Stimulated activated CD4-positive, alpha-beta T cell treated with anti-CD3 and anti-CD28 coated beads, TNF-alpha, amount 100 ng/mL, for 24 hours (primary cell): ENCODE measurements at regions not wholly inside any gene's neighbourhood (a gene's known extent, or its start where the extent isn't known, plus 50 kb on each side); places are given as distances from the start of the nearest gene placed in this dataset.
"Not testable (repeated sequence)": the region's sequence is repeated elsewhere in the genome, so short reads cannot be mapped to it uniquely, and the experiment has no call there.

Source experiments
- DNase-seq, 3 experiments: peaks; one replicate each; pipeline ENCODE4 v3.0.0-alpha.2; 2020; ENCODE audit warnings: low read depth in 3 of 3

DNA sequence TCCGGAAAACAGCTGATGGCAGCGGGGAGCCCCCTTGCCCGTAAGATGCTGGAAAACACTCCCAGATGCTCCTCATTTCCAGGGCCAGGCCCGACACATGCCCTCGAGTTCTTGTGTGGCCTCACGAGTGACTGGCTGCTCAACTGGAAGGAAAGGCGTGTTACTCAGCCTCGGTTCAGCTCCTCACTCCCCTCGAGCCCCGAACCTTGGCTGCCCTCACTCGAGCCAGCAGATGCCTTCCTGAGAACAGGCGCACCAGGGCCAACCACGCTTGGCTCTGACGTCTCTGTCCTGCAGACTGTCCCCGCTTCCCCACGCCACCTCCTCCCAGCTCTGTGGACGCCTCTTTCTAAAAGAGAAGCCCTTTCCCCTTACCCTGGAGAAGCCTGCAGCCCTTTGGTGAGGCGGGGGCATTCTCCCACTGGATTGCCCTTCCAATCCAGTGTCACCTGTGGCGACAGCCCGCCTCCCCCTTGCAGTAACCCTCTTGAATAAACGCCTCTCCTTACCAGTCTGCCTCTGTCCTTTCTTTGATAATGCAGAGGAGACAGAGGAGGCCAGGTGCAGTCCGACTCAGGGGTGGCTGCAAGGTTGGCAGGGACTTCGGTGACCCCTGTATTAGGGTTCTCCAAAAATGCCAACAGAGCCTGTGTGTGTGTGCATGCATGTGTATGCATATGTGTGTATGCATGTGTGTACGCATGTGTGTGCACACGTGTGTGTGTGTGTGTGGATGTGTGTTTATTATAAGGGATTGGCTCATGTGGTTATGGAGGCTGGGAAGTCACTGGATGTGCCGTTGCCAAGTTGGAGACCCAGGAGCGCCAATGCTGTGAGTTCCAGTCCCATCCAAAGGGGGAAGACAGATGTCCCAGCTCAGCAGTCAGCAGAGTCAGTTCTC lies 166.3 kb downstream of the KIF26A start:
- no peak for DNase-seq

DNA sequence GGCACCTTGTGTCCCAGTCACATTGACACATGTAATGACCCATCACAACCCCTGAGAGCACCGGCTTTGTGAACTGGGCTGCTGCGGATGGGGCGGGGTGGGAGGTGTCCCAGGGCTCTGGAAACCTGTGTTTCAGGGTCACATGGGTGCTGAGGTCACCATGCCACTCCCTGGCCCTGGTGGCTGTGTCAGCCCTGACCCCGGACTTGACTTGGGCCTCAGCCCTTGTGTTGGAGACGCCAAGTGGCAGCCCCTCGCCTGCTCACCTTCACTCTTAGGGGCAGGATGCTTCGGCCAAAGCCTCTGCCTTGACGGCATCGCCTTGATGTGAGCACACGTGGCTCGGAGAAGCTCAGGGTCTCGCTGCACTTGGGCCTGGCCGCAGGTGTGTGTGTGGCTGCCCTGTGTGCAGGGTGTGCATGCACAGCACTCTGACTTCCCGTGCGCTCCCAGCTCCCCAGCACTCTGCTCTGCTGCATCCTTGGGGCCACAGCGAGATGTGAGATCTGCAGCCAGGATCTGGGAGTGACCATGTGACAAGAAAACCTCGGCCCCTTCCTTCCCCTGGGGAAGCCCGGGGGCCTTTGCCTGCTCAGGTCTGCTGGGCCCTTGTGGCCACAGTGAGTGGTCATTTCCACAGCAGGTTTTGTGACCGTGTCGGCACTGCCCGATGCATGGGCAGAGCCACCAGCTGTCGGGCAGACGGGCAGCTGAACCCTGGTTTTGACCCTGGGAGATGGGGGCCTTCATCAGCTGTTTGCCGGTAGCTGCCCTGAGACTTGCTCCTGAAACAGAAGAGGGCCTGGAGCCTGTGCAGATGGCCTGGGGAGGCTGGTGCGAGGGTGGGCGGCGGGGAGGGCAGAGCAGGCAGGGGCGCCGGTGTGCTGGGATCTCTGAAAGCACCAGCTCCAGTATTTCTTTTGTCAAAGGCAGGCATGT lies 167.4 kb downstream of the KIF26A start:
- DNase-seq, result no peak

DNA sequence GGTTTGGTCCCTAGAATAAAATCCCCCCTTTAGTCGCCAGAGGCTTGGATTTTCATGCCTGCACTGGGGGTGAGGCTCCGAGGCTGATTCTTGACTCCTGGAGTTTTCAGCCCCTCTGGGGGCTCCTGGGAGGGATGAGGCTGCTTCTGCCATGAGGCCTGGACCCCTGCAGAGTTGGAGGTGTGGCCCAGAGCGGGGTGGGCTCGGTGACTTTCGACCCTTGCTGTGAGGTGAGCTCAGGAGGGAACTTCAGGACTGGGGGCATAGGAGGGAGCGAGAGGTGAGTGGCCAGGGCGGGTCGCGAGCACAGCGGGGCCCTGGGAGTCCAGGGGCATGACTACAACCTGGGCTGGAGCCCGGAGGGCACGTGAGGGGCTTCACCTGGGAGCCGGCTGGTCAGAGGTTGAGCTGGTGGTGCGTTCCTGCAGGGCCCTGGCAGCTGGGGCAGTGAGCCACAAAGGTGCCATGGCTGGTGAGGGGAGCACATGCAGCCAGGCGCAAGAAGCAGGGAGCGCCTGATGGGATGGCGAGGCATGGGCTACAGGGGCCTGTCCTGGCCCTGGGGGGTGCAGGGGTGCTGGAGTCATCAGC lies 168.2 kb downstream of the KIF26A start:
- DNase-seq, result no peak

DNA sequence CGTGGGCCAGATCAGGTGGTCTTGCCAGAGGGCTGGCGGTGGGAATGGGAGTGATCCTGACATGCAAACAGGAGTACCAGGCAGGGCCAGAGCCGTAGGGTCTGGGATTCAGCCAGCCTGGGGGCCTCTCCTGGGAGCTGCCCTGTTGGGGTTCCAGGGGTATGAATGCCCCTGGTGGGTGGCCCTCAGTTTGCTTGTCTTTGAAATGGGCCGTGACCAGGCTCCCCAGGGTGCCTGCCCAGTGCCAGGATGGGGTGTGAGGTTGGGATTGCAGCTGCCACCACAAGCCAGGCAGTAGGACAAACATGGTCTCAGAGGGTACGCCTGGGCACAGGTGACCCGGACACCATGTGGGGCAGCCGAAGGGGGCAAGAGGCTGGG lies 168.8 kb downstream of the KIF26A start:
- DNase-seq, result no peak

DNA sequence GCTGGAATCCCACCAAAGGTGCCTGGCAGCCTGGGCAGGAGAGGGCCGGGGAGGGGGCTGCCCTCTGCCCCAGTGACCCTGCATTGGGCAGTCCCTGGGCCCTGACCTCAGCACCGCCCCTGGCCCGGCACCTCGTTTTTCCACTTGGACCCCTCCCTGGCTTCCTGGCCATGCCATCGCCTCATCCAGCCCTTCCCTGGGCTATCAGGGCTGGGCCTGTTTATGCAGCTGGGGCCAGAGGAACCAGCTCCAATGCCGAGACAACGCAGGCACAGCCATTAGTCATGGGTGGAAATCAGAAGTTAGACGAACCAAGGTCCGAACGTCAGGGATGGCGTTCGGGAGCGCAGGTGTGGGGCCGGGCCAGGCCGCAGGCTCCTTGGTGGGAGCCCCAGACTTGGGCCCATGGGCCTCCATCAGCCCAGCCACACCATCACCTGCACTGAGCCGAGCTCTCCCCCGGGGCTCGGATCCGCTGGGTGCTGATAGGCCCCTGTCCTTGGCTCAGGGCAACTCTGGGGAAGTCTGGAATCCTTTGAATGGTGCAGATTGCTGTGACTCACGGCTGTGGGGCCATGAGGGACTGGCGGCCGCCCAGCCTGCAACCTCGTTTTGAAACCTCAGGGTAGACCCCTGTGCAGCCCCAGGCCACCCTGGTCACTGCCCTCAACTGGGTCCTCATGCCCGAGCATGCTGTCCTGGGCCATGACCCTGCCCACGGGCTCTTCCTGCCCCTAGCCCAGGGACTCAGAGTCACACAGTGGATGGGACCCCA lies 169.4 kb downstream of the KIF26A start:
- DNase-seq, result no peak

DNA sequence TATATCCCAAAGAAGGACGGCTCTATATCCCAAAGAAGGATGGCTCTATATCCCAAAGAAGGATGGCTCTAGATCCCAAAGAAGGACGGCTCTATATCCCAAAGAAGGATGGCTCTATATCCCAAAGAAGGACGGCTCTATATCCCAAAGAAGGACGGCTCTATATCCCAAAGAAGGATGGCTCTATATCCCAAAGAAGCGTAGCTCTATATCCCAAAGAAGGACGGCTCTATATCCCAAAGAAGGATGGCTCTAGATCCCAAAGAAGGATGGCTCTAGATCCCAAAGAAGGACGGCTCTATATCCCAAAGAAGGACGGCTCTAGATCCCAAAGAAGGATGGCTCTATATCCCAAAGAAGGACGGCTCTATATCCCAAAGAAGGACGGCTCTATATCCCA lies 170.1 kb downstream of the KIF26A start:
- not testable (repeated sequence) for DNase-seq

DNA sequence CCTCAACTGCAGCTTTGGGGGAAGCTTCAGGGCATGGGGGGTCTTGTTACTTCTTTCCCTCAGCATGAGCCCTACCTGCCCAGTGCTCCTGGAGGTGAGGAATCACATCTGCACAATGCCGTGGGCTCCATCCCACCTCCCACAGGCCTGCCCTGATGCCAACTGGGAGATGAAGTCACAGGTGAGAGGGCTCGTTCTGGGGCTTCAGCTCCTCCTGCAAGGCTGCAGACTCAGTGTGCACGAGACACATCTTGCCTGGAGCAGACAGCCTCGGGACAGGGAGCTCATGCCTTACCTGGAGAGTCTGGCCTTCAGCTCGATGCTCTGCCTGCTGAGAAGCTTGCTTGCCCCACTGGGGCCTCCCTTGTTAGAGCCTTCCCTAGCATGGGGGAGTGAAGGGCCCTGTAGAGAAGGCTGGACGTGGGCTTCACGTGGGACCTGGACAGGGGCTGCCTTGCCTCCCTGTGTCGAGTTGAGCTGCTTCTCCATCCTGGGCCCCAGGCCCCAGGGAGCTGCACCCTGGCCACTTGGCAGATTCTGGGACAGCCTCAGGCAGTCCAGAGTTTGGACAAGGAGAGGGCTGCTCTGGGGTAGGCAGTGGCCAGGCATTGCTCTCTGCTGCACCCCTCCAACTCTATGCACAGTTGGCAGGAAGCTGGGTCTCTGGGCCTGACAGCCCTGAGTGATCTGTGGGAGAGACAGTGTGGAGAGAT lies 171.4 kb downstream of the KIF26A start:
- DNase-seq, result no peak

DNA sequence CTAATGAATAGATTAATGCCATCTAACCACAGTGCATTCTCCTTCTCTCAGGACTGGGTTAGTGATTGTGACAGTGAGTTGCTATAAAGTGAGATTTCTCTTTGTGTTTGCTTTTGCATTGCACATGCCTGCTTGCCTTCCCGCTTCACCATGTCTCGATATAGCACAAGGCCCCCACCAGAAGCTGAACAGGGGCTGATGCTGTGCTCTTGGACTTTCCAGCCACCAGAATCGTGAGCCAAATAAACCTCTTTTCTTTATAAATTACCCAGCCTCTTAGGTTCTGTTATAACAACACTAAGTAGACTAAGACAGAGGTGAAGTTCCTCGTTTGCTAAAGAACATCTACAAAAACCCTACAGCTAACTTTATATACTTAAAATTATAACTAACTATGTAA lies 173.0 kb downstream of the KIF26A start:
- DNase-seq, result no peak

DNA sequence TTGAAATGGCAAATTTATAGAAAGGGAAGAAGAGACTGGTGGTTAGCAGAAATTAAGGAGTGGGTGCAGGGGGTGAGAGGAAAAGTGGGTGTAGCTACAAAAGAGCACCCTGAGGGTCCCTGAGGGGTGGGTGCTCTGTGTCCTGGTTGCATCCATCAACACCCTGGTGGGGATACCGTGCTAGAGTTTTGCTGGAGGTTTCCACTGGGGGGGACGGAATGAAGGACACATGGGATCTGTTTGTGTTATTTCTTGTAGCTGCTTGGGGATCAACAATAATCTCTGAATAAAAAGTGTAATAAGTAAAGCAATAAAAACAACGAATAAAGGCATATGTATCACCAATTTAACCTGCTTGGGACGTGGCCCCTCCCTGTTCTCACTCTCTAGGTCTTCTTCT lies 175.3 kb downstream of the KIF26A start:
- no peak for DNase-seq

DNA sequence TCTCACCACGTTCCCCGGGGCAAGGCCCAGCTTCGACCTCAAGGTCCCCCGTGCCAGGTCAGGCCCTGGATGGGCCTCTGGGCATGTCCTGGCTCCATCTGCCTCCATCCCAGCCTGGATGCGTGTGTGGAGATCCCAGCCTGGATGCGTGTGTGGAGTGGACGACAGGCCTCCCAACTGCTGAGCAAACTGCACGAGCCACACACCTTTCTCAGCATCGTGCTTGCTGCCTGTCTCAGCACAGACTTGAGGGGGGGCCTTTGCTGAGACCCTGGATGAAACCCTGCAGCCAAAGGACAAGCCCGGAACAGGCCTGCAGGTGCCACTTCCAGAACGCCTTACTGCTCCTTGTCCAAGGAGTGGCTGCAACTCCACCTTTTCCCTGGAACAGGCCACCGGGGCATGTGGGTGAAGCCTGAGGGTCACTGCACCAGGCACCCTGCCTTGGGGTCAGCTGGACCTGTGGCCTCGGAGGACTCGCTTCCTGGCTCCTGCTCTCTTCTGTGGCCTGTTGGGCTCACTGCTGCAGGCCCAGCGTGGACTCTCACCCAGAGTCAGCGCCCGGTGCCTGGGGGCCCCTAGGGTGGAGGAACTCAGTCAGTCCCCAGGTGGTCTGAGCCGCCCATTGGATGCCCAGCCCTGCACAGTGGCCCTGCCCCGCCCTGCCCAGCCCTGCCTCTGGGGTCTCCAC lies 176.0 kb downstream of the KIF26A start:
- DNase-seq, result no peak

DNA sequence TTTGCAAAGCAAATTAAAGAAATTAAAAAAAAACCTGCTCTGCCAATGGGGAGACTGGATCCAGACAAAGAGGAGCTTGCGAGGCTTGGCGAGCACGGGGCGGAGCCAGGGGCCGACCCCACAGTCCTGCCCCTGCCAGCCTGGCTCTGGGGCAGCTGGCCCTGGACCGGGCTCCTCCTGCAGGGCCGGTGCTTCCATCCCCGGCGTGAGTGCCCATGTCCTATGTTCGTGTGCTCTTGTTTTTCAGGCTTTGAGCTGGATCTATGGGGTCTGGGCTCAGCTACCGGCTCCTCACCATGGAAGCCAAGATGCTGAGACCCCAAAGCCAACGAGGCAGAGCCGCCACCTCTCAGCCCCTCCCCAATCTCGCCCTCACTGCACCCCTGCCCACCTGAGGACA lies 176.8 kb downstream of the KIF26A start:
- no peak for DNase-seq

DNA sequence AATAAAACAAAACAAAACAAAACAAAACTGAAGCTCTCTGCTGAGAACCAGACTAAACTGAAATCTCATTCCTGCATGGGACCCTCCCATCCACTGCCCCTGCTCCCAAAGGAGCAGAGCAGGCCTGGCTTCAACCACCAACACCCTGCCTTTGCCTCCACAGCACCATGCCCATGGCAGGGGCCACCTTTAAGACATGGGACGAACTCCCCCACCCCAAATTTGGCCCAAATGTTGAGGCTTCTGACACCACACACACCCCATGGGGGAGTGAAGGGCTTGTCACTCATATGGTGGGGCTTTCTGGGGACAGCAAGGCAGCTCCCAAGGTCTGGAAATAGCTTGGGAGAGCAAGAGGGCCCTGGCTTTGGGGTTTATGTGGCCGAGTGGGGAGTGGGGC lies 177.2 kb downstream of the KIF26A start:
- DNase-seq, result no peak

DNA sequence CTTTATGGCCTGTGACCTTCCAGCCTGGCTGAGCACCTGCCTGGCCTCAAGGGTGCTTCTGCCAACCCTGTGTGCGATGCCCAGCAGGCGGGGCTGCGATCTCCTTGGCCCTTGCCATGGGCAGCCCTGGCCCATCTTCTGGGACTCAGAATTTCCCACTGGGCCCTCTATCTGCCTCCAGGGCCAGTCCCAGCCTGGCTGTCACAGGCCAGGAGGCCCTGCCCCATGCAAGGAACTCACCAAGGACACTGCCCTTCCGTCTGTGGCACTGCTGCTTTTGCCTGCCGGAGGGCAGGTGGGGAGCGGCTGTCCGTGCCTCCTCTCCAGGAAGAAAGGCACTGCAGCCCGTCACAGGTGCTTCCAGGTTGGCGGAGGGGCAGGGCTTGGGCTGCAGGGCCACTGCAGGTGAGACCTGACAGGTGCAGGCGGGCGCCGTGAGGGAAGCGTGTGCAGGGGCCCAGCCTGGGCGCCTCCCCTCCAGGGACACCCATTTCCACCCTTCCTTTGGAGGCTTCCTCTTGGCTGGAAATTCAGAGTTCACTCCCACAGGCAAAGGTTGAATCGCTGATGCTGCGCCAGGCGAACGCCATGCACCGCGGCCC lies 177.8 kb downstream of the KIF26A start:
- no peak for DNase-seq

DNA sequence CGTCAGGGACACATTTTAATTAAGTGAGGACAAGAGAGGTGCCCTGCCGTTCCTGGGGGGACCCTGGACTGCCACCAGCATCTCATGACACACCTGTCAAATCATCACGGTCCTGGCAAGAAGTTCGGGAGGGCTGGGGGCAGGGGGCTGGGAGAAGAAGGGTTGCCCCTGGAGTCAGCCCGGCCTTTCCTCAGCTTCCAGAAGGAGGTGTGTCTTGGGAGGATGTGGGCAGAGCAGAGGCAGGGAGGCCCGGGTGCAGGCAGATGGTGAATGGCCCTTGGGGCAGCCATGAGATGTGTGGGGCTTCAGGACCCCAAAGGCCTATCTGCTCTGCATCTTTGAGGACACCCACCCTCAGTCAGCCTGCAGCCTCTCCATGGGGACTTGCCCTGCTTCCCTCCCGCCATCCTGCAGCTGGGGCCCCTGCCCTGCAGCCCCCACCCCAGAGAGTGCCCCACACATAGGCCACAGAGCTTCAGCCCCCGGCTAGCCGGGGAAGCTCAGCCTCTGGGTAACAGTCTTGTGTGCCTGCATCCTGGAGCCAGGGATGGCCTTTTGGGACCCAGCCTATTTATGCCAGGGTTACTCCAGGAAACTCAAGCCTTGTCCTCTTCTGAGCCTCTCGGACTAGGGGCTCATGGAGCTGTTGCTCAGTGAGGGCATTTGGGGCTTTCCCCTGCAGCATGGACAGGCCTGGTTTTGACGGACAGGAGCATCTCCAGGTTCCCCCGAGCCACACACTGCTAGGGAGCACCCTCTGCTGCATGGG lies 178.5 kb downstream of the KIF26A start:
- DNase-seq, result no peak

DNA sequence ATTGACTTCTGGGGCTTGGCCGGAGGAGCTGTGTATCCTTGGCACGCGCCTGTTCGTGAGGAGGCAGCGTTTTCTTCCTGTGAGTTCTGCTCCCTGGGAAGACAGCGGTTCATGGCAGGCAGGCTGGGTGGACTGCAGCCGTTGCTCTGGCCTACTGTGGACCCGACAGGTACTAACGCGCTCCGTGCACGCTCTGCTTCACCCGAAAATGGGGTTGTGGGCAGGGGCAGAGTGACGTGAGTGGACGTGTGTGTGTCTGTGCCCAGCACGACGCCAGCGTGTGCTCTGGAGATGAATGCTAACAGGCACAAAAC lies 179.1 kb downstream of the KIF26A start:
- no peak for DNase-seq

DNA sequence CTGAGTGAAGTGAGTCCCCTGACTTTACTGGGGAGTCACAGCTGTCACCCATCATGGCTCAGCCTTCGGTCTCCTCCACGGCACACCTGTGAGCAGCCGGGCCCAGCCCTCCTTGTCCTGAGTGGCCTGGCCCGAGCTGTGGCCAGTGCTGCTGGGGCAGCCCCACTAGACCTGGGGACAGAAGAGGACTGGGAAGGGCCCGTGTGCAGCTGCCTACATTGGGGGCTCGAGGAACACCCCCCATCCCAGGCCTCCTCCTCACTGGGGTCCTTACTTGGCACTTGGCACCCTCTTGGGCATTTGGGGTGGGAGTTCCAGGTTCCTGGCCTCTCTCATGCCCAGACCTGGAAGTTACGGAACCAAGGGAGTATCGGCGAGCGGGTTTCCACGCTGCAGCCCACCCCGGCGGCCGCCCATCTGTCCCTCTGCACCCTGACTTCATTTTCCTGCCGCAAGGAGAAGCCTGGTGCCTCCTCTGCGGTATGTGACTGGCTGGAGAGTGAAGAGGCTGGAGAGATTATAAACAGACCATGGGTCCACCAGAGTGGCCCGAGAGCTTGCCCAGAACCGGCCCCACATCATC lies 179.7 kb downstream of the KIF26A start:
- DNase-seq, result no peak

DNA sequence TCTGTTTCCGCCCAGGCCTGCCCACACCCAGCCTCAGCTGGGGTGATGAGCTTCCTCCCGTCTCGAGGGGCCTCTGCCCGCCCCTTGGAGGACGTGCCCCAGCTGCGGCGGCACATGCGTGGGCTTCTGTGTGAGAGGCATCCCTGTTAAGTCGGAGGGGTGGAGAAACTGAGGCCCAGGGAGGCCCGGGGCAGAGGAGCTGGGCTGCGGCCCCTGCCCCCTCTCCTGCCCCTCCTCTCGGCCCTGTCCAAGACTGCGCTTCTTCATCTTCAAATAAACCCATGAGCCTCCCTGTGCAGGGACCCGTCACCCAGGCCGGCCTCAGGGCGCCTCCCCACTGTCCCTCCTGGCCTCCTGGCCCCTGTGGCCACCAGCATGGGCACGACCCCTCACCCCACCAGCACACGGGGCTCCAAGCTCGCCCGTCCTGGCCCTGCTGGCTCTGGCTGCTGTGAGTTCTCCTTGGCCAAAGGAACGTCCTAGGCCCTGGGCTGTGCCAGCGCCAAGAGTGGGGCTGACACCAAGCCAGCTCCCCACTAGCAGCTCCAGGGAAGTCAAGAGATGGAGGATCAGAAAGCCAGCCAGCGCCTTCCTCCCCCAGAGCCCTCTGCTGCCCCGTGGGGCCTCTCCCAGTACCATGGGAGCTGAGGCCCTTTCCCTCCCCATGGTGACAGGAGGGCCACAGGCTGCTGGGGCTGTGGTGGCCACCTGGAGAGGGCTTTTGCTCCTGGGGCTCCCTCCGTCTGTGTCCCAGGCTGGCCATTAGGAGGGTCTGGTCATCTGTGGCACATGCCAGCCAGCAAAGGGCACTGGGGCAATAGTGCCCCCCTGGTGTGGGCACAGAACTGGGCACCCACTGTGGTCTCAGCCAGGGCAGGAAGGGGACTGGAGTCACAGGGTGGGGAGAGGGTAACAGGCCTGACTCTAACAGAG lies 180.4 kb downstream of the KIF26A start:
- DNase-seq, result no peak
